ENCODE measurements at regions not wholly inside any gene's neighbourhood (a gene's known extent, or its start where the extent isn't known, plus 50 kb on each side); places are given as distances from the start of the nearest gene placed in this dataset.
A peak's percentile ranks its signal among the peaks of the same experiment; 100 is the strongest.
"Not testable (repeated sequence)": the region's sequence is repeated elsewhere in the genome, so short reads cannot be mapped to it uniquely, and the experiment has no call there.

DNA sequence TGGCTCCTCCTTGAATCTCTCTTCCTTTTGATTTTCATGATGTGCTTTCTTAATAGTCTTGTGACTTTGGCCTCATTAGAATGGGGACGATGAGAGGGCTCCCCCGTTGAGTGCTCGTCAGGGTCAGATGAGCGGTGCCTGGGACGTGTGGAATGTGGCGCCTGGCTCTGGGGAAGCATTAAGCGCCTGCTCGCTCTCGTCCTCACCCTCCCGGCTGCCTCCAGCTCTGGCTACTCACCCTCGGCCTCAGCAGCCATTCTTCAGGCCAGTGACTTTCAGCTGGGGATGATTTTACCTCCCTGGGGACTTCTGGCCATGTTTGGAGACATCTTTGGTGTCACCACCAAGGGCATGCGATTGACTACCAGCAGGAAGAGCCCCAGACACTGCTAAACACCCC, 69.7 kb downstream of the RPS6KA4 start:
- no peak for DNase-seq

DNA sequence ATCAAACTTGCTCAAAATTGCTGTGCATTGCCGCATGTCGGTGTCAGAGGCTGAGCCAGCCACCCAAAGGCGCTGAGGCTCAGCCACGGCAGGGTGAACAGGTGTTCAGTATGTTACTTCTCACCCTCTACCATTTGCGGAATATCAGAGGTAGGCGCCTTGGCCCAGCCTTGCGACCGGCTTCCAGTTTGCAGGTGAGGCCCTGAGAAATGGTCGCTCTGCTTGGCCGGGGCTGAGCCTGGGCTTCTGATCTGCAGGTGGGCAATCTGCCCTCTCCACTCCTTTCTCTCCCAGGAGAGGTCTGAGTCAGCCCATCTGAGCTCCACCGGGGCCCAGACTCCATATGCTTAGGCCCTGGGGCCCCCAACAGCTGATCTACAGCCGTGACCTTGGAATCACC, 71.0 kb downstream of the RPS6KA4 start:
- DNase-seq = no peak

DNA sequence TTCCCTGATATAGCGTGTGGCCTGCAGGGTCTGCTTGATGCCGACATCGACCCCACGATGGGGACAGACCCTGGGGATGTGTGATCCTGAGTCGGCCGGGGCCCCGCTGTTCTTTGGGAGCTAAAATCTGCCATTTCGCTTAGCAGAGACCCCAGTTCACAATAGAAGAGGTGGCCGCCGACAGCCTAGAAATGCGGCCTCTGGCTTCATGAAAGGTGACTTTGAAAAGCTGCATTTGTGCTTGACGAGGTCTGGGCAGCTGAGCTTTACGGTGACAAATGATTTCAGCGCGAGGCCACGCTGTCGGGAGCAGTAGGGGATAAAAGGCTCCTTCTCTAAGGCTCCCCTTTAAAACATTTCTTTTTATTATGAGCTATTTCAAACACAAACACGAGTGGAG, 71.7 kb downstream of the RPS6KA4 start:
- DNase-seq = no peak

DNA sequence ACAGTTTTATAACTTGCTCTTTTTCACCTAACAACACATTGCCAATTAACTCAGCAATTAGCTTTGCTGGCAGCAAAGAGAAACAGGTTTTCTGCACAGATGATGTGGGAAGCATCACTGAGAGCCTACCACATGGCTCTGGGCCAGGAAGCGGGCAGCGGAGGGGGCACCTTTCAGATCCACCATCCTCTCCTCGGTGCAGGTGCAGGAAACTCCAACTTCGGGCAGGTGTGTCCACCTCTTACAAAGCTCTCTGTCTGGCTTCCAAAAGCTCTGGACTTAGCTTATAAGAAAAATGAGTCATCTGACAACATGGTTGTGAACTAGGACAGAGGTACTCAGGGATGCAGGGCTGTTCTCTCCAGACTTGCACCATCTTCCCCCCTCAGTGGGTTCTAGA, 77.0 kb downstream of the RPS6KA4 start:
- no peak for DNase-seq

DNA sequence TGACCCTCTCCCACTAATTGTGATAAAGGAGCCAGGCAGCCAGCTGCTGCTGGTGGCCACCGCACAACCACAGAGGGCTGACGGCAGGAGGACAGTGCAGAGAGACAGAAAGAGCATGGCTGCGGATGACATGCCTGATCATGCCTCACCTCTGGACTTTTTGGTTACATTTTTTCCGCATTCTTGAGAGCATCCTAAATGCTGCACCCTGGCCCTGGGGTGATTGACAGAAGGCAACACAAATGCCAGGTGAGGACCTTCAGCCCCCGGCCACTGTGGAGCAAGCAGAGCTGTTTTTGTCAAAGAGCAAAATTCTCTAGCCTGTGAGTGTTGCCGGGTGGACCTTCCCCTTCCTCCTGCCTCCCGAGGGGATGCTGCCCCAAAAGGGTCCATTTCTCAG, 78.5 kb downstream of the RPS6KA4 start:
- no peak for DNase-seq

DNA sequence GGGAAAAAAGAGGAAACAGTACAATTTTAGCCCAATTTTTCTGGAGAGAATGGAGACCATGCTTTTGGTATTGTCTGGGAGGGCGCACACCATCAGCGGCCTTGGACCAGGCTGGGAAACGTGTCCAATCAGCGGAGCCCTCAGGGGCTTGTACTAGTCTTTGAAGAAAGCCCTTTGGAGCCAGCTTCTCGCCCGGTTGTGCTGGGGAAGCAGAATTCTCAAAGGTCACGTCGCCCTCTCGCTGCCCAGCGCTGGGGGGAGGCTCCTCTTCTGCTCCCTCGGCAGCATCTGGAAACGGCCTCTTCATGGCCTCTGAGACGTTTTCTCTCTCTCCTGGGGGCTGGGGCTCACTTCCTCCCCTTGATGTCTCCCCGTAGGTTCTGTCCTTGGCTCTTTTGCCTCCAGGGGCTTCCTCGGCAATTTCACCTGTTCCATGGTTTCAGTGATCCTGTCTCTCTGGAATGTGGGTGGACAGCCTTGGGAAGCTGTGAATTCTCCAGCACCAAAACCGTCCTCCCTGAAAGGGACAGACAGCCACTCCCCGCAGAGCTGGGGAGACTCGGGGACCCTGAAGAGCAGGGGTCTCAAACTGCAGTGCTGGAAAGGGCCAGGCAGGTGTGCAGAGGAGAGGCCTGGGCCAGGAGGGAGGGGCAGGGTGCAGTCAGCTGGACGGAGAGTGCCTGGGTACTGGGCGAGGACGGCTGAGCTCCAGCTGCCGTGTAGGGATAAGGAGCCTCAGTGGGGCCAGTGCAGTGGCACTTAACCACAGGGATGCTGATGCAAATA, 80.2 kb downstream of the RPS6KA4 start:
- DNase-seq = no peak

DNA sequence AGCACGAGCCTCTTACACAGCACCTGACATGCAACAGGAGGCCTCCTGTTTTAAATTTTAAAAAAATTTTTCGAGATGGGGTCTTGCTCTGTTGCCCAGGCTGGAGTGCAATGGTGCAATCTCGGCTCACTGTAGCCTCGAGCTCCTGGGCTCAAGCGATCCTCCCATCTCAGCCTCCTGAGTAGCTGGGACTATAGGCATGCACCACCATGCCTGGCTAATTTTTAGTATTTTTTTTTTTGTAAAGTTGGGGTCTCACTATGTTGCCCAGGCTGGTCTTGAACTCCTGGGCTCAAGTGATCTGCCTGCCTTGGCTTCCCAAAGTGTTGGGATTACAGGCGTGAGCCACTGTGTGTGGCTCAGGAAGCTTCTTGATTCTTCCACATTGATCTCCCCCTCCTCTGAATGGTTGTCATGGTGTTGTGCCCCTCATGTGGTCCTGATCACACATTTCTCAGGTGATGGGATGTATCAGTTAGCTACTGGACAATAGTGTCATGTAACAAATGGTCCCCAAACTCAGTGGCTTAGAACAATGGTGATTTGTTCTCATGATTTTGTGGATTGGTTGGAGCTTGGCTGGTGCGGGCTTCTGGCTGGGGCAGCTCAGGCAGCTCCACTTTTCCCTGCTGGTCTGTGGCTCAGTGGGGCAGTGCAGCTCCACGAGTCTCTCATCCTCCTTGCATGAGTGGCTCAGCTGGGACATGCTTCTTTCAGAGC, 81.0 kb downstream of the RPS6KA4 start:
- not testable (repeated sequence) for DNase-seq

DNA sequence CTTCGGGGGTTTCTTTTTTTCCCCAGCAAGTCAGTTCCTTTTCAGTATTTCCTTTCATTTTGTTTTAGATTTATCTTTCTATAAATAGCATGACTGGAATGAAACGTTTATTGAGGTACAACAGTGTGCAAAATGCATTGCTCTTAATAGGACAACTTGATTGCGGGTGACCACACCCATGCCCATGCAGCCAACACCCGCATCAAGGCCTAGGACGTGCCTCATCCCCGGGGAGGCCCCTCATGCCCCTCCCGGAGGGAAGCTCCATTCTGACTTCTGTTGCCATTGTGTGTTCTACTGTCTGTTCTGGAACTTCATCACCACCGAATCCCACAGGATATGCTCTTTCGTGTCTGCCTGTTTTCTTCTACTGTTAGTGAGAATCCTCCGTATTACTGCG, 82.2 kb downstream of the RPS6KA4 start:
- DNase-seq = no peak

DNA sequence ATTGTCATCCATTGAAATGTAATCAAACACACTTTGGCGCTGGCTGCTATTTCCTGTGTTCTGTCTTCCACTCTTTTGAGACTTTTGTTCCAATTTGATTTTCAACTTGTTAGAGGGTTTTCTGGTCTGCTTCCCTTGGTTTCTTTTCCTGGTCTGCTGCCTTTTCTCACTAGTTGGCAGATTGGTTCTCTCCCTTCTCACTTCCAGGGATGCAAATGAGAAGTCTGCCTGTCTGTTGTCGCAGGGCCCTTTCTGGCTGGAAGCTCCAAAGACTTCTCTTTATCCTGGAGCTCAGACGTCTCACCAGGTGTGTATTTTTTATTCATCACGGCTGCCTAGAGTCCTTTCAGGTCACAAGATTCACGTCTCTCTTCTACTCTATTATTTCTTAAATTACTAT, 84.0 kb downstream of the RPS6KA4 start:
- no peak for DNase-seq

DNA sequence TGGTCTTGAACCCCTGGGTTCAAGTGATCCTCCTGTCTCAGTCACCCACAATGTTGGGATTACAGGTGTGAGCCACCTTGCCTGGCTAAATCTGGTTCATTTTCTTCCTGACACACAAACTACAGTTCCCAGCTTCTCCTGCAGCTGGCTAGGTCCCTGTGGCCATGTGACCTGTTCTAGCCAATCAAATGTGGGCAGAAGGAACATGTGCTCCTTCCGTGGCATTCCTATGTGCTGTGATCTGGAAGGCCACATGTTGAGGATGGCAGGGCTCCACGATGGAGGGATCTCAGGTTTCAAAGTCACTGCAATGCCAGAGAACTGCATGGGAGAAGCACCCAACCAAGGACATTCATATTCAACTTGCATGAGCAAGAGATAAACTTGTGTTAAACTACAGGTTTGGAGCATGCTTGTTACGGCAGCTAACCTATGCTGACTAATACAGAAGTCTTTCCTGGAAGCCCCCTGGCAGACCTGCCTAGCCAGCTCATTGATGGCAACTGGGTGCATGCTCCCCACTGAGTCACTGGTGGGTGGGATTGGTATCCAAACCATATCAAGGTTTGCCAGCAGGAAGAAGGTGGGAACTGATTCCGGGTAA, 86.0 kb downstream of the RPS6KA4 start:
- no peak for DNase-seq

DNA sequence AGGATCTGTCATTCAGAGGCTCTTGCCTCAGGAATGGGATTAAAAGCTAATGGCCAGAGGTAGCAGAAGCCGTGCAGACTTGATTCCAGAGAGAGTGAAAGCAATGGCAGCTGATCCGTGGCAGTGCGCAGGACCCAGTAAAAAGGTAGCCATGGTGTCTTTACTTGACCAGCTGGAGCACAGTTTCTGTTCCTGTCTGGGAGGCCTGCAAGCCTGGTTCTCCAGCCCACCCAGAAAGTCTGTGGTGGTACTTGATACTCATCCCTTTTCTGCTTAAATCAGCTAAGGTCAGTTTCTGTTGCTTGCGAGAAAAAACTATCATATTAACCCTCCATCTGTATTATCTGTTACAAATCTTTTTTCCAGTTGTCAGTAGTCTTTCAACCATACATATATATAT, 86.7 kb downstream of the RPS6KA4 start:
- no peak for DNase-seq

DNA sequence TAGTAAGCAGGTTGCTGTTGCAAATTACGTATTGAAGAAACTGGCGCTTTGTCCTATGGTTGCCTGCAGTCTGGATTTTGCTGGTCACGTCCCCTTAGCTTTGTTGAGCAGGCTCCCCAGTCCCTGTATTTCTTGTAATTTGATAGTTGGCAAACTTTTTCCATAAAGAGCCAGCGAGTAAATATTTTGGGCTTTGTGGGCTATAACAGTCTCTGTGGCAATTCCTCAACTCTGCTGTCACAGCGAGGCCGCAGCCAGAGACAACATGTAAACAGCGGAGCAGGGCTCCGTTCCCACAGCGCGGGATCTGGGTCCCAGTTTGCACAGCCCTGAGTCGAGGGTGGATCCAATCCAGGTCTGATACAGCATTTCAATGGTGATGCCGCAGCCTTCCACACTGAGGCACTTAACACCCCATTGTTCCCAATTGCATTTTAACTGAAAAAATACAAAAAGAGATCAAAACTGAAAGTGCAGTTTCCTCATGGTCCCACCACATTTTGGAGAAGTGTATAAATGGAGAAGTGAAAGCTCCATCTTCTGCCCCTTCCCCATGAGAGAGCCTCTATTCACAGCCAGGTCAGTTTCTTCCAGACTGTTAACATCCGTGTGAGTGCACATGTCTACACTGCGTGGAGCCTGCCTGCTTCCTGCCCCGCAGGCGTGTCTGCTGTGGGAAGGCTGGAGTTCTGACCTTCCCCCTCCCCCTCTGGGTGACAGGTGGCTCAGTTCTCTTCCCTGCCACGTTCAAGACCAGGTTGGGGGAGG, 89.1 kb downstream of the RPS6KA4 start:
- no peak for DNase-seq

DNA sequence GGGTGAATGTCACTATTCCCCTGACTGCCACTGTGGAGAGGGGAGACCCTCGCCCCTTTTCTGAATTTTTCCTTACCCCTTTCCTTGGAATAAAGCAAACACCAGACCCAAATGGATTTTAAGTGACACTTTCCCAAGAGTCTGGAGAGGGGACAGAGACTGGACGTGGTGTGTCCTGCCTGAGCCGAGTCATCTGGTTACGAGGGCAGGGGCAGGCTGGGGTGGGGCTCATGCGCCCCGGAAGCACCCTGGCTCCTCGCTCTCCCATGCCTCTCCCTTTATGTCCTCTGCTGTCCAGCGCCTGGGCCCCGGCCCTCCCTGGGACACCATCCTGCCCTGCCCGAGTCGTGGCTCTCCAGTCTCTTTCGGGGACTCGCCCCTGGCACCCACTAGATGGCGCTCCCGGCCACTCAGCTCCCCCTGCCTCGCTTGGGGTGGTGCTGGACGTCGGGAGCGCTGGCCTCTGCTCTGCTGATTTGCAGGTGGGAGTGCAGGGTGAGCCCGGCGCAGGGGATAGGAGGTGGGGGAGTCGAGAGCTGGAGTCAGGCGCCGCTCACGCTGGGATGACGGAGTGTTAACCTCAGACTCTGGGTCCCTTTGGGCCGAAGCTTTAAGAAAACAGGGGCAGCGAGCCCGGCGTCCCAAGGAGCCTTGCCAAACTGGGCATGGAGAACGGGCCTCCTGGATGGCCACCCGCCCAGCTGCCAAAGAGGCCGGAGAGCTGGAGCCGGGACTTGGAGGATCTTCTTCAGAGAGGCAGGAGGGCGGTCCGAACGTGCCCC, 89.8 kb downstream of the RPS6KA4 start:
- peak; percentile 81 for DNase-seq

DNA sequence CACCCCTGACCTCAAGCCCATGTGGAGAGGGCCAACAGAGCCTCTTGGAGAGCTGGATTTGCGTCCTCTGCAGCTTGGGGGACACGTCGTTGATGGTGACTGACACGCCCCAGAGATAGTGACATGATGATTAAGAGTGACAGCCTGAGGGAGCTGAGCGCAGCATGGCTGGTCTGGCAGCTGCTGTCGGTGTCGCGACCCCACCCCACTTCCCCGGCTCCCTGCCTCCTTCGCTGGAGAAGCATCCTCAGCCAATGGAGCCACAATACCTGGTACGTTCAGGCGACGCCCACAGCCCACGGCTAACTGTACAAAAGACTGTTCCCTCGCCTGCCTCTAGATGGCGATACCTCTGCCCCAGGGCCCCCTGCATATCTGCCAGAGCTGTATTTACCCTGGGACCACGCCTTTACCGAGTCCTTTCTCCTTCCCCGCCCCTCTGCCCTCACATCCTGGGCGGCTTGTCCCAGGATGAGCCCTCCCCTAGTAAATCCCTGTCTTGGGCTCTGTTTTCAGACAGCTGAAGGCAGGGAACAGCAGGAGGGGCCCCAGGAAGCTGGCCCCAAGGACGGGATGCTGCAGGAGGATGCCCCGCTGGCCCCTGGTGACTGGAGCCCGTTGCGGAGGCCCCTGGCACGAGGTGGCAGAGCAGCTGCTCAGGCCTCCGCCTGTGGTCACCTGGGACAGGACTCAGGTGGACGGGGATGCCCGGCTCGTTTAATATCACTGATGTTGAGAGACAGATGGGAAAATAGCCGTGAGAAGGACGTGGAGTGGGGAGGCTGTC, 90.6 kb downstream of the RPS6KA4 start:
- DNase-seq = peak; percentile 83

DNA sequence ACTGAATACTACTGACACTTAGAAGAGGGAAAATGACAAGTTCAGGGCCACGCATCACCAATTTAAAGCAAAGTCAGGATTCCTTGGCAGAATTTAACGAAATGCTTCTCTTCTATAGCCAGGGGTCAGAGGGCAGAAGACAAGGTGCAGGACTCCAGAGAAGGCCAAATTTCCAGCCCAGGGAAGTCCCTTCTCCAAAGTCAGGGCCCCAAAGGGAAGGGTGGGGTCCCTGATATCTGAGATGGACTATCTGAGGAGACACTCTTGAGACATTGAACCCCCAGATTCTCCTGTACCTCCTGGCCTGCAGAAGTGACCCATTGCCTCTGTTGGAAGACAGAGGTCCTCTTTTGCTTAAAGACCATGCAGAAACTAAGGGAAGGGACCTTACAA, 91.2 kb downstream of the RPS6KA4 start:
- no peak for DNase-seq

DNA sequence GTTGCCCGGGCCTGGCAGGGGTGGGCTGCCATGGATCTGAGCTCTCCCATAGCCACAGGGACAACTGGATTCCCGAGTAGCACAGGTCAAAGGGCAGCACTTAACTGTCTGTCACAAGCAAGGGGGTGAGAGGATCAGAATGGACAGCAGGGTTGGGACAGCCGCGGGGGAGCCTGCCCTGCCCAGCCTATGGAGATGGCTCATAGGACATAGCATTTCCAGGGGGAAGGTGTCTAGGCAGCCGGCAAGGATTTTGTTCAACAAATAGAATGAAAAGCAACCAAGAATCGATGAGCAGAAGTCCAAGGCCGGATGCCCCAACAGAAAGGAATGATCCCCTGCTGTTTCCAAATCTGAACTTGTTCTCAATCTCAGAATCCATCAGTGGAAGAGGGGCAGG, 92.9 kb downstream of the RPS6KA4 start:
- no peak for DNase-seq

DNA sequence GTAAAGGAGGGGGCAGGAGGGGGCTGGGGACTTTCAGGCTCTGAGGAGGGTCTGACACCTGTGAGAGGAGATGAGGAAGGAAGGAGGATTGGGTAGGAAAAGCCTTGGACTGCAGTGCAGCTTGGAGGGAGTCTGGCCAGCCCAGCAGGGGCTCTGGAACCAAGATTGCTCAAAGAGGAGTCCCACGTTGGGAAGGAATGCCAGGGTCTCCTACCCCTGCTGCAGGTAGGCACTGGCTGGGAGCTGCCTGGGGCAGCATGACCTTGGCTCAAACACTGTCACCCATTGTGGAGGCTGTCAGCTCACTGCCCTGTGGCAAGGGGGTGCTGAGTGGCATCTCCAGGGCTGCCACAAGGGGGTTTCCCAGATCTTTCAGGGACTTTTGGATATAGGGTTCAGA, 94.5 kb downstream of the RPS6KA4 start:
- DNase-seq = no peak

DNA sequence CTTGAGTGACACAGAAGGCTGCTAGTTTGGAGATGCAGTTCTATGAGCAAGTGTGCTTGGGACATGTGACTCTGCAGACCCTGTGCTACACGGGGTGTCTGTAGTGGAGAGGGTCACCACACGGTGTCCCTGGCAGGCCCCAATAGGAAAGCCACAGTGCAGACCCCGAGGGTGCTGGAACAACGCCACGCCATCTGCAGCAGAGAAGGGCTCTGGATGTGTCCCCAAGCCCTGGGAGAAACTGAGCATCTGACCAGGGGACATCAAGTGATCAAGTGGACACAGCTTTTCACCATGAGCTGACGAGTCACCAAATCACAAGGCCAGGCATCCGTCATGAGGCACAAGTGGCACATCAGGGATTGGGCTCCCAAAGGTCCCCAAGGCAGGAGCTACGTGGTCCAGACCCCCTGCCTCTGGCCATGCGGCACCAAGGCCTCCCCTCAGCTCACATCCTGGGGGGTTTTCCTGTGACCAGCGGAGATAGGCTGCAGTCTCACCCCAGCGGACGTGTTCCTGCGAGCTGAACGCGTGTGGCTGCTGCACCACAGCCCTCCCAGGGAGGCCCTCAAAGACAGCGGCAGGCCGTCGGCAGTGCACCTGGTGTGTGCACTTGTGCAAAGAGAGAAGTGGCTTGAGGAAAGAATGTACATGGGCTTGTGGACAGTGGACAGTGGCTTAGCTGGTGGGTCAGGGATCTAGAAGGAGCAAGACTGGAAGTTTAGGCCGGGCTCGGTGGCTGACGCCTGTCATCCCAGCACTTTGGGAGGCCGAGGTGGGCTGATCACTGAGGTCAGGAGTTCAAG, 96.7 kb downstream of the RPS6KA4 start:
- no peak for DNase-seq

DNA sequence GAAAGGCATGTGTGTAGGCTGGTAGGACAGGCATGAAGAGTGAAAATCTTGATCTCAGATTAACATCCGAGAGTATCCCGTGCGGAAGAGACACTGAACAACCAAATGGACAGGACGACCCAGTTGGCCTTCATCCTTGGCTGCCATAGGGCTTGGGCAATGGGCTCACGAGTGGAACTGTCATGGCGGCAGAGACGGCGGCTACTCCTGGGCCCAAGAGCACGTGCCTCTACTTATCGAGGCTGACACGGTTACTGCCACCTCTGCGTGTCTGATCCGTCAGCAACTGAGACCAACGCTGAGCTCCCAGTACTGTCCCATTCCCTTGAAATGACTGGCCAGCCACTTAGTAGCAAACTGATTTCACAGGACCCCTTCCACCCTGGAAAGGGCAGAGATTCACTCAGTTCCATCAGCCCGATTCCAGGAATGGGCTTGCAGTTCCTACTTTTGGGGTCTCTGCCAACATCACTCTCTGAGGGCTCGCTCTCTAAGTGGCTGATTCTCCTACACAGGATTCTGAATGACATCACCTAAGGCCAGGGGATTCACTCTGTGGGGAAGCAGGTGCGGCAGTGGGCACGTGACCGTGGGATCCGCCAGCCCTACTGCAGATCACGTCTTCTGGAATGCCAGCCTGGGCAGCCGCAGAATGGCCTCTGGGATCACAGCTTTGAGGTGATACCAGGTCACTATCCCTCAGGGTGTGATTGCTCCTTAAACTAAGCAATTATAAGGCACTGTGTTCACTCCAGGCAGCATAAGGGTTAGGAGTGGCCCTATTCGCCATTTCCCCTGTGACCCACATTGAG, 97.8 kb downstream of the RPS6KA4 start:
- DNase-seq = no peak

DNA sequence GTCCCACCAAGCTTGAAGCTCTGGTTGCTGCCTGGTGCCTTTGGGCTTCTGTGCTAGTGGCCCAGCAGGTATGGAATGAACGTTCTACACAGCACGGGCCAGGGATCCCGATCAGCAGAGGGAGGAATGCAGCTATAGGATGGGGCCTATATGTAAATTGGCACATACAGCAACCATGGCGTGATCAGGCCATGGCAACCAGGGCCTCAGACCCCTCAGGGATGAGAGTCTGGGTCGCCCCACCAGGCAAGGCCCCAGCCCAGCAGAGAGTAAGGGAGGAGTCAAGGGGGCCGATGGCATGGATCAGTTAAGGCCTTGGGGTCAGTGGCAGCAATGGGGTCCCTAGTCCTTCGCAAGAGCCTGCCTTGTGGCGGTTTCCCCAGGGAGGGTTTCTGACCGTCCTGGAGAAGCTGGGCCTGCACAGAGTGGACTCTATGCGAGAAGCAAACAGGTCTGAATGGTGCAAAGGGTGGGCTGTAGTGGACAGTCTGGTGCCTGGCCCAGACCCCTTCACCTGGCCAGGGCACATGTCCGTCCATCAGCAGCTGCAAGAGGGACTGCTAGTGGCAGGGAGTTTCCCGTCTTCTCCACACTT, 98.2 kb upstream of the SLC22A11 start:
- DNase-seq = no peak
